ENCODE measurements at regions not wholly inside any gene's neighbourhood (a gene's known extent, or its start where the extent isn't known, plus 50 kb on each side); places are given as distances from the start of the nearest gene placed in this dataset.

GRCh38 chr6:40645043-40645442 is 57.9 kb upstream of the LRFN2 start:
- ChIA-PET POLR2A (ENCODE audit: low non-redundant PET) (no interaction called here), CTCF (no interaction called here)
- no peak for TF ChIP-seq CTCF (conservative IDR thresholded peaks at IDR 0.05; ENCODE audit: low read depth)
- DNase-seq (ENCODE audit: low spot score), result no peak
- H3K27ac ChIP-seq, result no peak overlapping the region

GRCh38 chr6:40642837-40643236 is 55.7 kb upstream of the LRFN2 start:
- CTCF ChIA-PET, result interaction anchor here (0.6 kb wide), 1 partner anchor 23 kb away, joined by 3 read pairs; no protein-coding TSS in a partner anchor
- DNase-seq (ENCODE audit: low spot score), result no peak
- H3K27ac ChIP-seq, result no peak overlapping the region
- no peak for TF ChIP-seq CTCF (conservative IDR thresholded peaks at IDR 0.05; ENCODE audit: low read depth)
- POLR2A ChIA-PET (ENCODE audit: low non-redundant PET), result no interaction called here

DNA sequence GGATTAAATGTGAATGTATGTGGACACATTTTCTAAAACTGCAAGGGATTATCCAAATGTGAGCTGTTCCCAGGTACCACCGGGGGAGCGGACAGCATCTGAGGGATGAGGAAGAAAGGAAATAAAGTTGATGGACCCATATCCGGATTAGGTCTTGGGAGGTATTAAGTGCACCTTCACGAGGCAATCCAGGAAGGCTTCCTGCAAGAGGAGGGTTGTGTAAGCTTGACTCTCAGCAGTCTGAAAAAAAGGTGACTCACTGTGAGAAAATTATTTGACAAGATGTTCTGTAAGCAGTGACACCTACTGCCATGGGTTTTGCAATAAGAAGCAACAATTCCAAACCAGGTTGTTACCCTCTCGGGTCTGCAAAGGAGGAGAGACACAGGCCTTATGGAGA is 55.0 kb upstream of the LRFN2 start:
- TF ChIP-seq CTCF (conservative IDR thresholded peaks at IDR 0.05; ENCODE audit: low read depth), result no peak
- ChIA-PET POLR2A (ENCODE audit: low non-redundant PET) (no interaction called here), CTCF (no interaction called here)
- H3K27ac ChIP-seq, result no peak overlapping the region
- no peak for DNase-seq (ENCODE audit: low spot score)

DNA sequence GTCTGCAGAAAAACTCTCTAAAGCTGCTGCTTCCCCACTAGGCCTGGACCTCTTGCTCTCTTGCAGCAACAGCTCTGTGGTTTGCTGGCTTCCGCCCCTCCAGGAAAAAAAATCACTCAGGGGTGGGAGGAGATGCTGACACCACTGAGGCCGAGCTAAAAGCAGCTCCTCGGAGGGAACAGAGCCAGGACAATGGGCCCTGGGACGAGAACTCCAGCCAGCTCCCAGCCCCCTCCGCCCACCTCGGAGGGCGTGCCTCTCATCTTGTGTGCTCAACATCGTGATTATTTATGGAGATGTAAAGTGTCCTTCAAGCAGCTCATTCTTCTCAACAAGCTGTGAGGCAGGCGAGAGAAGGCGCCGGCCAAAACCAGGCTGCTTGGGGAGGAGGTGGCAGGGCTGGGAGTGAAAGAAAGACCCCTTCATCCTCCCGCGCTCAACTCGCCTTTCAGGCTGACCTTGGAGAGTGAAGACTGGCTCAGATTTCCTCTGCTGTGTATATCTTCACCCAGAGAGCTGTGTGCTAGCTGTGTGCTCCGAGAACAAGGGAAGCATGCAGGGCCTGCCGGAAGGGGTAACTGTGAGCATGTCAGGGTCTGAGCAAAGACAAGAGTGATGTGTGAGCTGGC is 53.5 kb upstream of the LRFN2 start:
- no peak for TF ChIP-seq CTCF (conservative IDR thresholded peaks at IDR 0.05; ENCODE audit: low read depth)
- POLR2A ChIA-PET (ENCODE audit: low non-redundant PET), result no interaction called here
- CTCF ChIA-PET, result no interaction called here
- DNase-seq (ENCODE audit: low spot score), result no peak
- H3K27ac ChIP-seq, result no peak overlapping the region
